HCT116 (cell line): ENCODE measurements at regions not wholly inside any gene's neighbourhood (a gene's known extent, or its start where the extent isn't known, plus 50 kb on each side); places are given as distances from the start of the nearest gene placed in this dataset.

Source experiments
- ATAC-seq: fragments of 200-7000 bp; cut with Tn5 transposase; 2 replicates; pipeline ENCODE4 v1.9.1; 2020; ENCODE audit warnings: mild to moderate bottlenecking, moderate library complexity
- BruUV-seq: library from RNA; stranded (reverse); fragments of 400-500 nt; replicated peaks from 2 replicates; lab custom pipeline; 2021; lab: Mats Ljungman, UMichigan
- CTCF ChIA-PET: fragments of 300-600 bp; sonication (Branson Sonifier 250); formaldehyde crosslinking; loops from one replicate; lab custom pipeline; 2021; ENCODE audit warnings: antibody characterized with exemption; lab: Charles Lee
- POLR2A ChIA-PET: fragments of 300-600, 350-600 bp; sonication (Branson Sonifier 250); formaldehyde crosslinking; loops from one replicate; lab custom pipeline; 2021; ENCODE audit warnings: antibody characterized with exemption; lab: Charles Lee
- RAD21 ChIA-PET, 2 experiments: fragments of 300-600 bp; sonication (Branson Sonifier 250); formaldehyde crosslinking; loops; one replicate each; lab custom pipeline; 2023; ENCODE audit warnings: low total read pairs in 2 of 2; ENCODE audit not compliant: uncharacterized antibody in 2 of 2, unreplicated experiment in 2 of 2, low non-redundant PET in 1 of 2; lab: Charles Lee
- DNase-seq: peaks from one replicate; pipeline ENCODE4 v3.0.0-alpha.2; 2010; ENCODE audit warnings: low read depth, low spot score
- H2AFZ ChIP-seq: fragments of 200-600 bp; shearing (Covaris generic), sonication (generic); 2 replicates; pipeline ENCODE4 v1.6.1; 2017; ENCODE audit warnings: low read depth, mixed run types, mixed read lengths, antibody characterized with exemption, low read length; ENCODE audit not compliant: poor library complexity, severe bottlenecking
- H3K27ac ChIP-seq: 2 replicates; pipeline ENCODE4 v1.5.1; 2012; ENCODE audit warnings: low read depth, low read length
- H3K27me3 ChIP-seq: fragments of 200-600 bp; sonication (generic); 2 replicates; pipeline ENCODE4 v1.6.1; 2016; ENCODE audit warnings: mixed run types, low read length, mixed read lengths; ENCODE audit not compliant: insufficient read depth
- H3K36me3 ChIP-seq, 2 experiments: fragments of 200-500 bp in 1 of 2; fragments of 200-600 bp in 1 of 2; sonication (Bioruptor generic) in 1 of 2; sonication (generic) in 1 of 2; 2 replicates each; pipeline versions ENCODE4 v1.5.1 to v1.6.1; 2014 to 2016; ENCODE audit warnings: low read length in 2 of 2, inconsistent platforms in 1 of 2, mixed read lengths in 1 of 2, mixed run types in 1 of 2; ENCODE audit not compliant: insufficient read depth in 2 of 2, control insufficient read depth in 1 of 2
- H3K4me1 ChIP-seq, 2 experiments: fragments of 200-600 bp in 1 of 2; sonication (generic) in 1 of 2; 2 replicates each; pipeline versions ENCODE4 v1.5.1 to v1.6.1; 2012 to 2017; ENCODE audit warnings: low read length in 2 of 2, inconsistent platforms in 1 of 2, mild to moderate bottlenecking in 1 of 2, mixed read lengths in 1 of 2, mixed run types in 1 of 2, moderate library complexity in 1 of 2; ENCODE audit not compliant: insufficient read depth in 2 of 2, control insufficient read depth in 1 of 2
- H3K4me2 ChIP-seq: fragments of 200-600 bp; sonication (generic); 2 replicates; pipeline ENCODE4 v1.6.1; 2017; ENCODE audit warnings: mixed run types, low read length, mixed read lengths
- H3K4me3 ChIP-seq, 2 experiments: fragments of 200-600 bp in 1 of 2; sonication (generic) in 1 of 2; replicated peaks in 1 of 2; 2 replicates each; pipeline ENCODE4 v1.5.1; 2011 to 2016; ENCODE audit warnings: low read length in 2 of 2, control low read depth in 1 of 2, low read depth in 1 of 2, mild to moderate bottlenecking in 1 of 2, mixed read lengths in 1 of 2, mixed run types in 1 of 2
- H3K79me2 ChIP-seq: fragments of 200-600 bp; sonication (generic); 2 replicates; pipeline ENCODE4 v1.6.1; 2017; ENCODE audit warnings: mild to moderate bottlenecking, mixed run types, low read length, moderate library complexity, mixed read lengths; ENCODE audit not compliant: insufficient read depth
- H3K9ac ChIP-seq: fragments of 200-600 bp; sonication (generic); 2 replicates; pipeline ENCODE4 v1.6.1; 2016; ENCODE audit warnings: low read length, mixed read lengths
- H3K9me2 ChIP-seq: fragments of 200-600 bp; sonication (generic), shearing (Covaris generic); 2 replicates; pipeline ENCODE4 v1.6.1; 2017; ENCODE audit warnings: mixed run types, mild to moderate bottlenecking, moderate library complexity; ENCODE audit not compliant: insufficient read depth
- H3K9me3 ChIP-seq, 2 experiments: fragments of 200-500 bp in 1 of 2; fragments of 200-600 bp in 1 of 2; sonication (Bioruptor generic) in 1 of 2; sonication (generic) in 1 of 2; 2 replicates each; pipeline ENCODE4 v1.6.1; 2014 to 2017; ENCODE audit warnings: low read length in 2 of 2, mixed read lengths in 2 of 2, inconsistent platforms in 1 of 2, low read depth in 1 of 2, mild to moderate bottlenecking in 1 of 2, mixed run types in 1 of 2, moderate library complexity in 1 of 2; ENCODE audit not compliant: control insufficient read depth in 1 of 2, insufficient read depth in 1 of 2
- H4K20me1 ChIP-seq: fragments of 200-600 bp; sonication (generic), shearing (Covaris generic); 2 replicates; pipeline ENCODE4 v1.6.1; 2017; ENCODE audit warnings: mixed run types, mild to moderate bottlenecking, moderate library complexity; ENCODE audit not compliant: insufficient read depth
- CBX3 ChIP-seq: IDR thresholded peaks from 2 replicates; pipeline ENCODE4 v1.6.1; 2012; ENCODE audit warnings: low read depth
- CEBPB ChIP-seq: IDR thresholded peaks from 2 replicates; pipeline ENCODE4 v1.6.1; 2012; ENCODE audit warnings: low read depth
- CTCF ChIP-seq, 3 experiments: fragments of 200-600 bp in 1 of 3; sonication (generic) in 1 of 3; IDR thresholded peaks in 2 of 3; conservative IDR thresholded peaks in 1 of 3; 2 replicates each; pipeline ENCODE4 v1.5.1; 2012 to 2017; ENCODE audit warnings: low read depth in 2 of 3, low read length in 2 of 3, antibody characterized with exemption in 1 of 3, borderline replicate concordance in 1 of 3, control low read depth in 1 of 3, mild to moderate bottlenecking in 1 of 3, mixed read lengths in 1 of 3, mixed run types in 1 of 3, moderate library complexity in 1 of 3; ENCODE audit not compliant: insufficient read depth in 1 of 3
- EGR1 ChIP-seq: IDR thresholded peaks from 2 replicates; pipeline ENCODE4 v1.6.1; 2012; ENCODE audit warnings: low read depth
- ELF1 ChIP-seq: IDR thresholded peaks from 2 replicates; pipeline ENCODE4 v1.6.1; 2012; ENCODE audit warnings: low read depth, borderline replicate concordance
- EZH2 ChIP-seq: fragments of 200-600 bp; sonication (generic); IDR thresholded peaks from 2 replicates; pipeline ENCODE4 v1.6.1; 2017; ENCODE audit warnings: antibody characterized with exemption, mixed run types
- JUND ChIP-seq: IDR thresholded peaks from 2 replicates; pipeline ENCODE4 v1.6.1; 2012
- MAX ChIP-seq: IDR thresholded peaks from 2 replicates; pipeline ENCODE4 v1.6.1; 2012
- POLR2A ChIP-seq: IDR thresholded peaks from 2 replicates; pipeline ENCODE4 v1.7.0; 2011; ENCODE audit warnings: borderline replicate concordance; ENCODE audit not compliant: insufficient read depth, insufficient read length; ENCODE audit errors: extremely low read depth
- POLR2AphosphoS5 ChIP-seq: IDR thresholded peaks from 2 replicates; pipeline ENCODE4 v1.6.1; 2011; ENCODE audit warnings: mild to moderate bottlenecking, low read depth, low read length, moderate library complexity
- RAD21 ChIP-seq: IDR thresholded peaks from 2 replicates; pipeline ENCODE4 v1.6.1; 2012; ENCODE audit warnings: low read depth, mild to moderate bottlenecking
- SP1 ChIP-seq: IDR thresholded peaks from 2 replicates; pipeline ENCODE4 v1.6.1; 2012; ENCODE audit warnings: low read depth
- TCF7L2 ChIP-seq: IDR thresholded peaks from 2 replicates; pipeline ENCODE4 v1.7.0; 2011; ENCODE audit warnings: borderline replicate concordance, inconsistent platforms; ENCODE audit not compliant: insufficient read depth, insufficient read length; ENCODE audit errors: extremely low read depth
- YY1 ChIP-seq: IDR thresholded peaks from 2 replicates; pipeline ENCODE4 v1.6.1; 2011; ENCODE audit warnings: low read length, low read depth, moderate library complexity, mild to moderate bottlenecking; ENCODE audit not compliant: insufficient replicate concordance; ENCODE audit errors: extremely low read depth
- ZBTB33 ChIP-seq: IDR thresholded peaks from 2 replicates; pipeline ENCODE4 v1.6.1; 2011; ENCODE audit warnings: mild to moderate bottlenecking, low read length, moderate library complexity; ENCODE audit not compliant: insufficient replicate concordance; ENCODE audit errors: extremely low read depth
- ZFX ChIP-seq: fragments of 450-650 bp; IDR thresholded peaks from 2 replicates; pipeline ENCODE4 v1.6.1; 2017
- intact Hi-C: fragments of 100-400 bp; cut with micrococcal nuclease; formaldehyde crosslinking; loops from 2 replicates; pipeline ENCODE4 v1.10.0; 2022
- TF ChIP-seq, protein P1 (sequence below): IDR thresholded peaks from 2 replicates; pipeline ENCODE4 v1.6.1; 2012
- TF ChIP-seq, protein P2 (sequence below): IDR thresholded peaks from 2 replicates; pipeline ENCODE4 v1.6.1; 2012; ENCODE audit warnings: low read depth

- H3K36me3 ChIP-seq: no peaks in the 10 kb centered on the region
- H3K9me3 ChIP-seq: no peaks in the 10 kb centered on the region
- H4K20me1 ChIP-seq: no peaks in the 10 kb centered on the region
- no peak overlapping the region for H3K4me3 ChIP-seq
- BruUV-seq: no TSS peak
- RAD21 ChIA-PET: no interaction called here
- no peak overlapping the region for H3K9ac ChIP-seq
- H3K4me2 ChIP-seq: no peak overlapping the region
- CTCF ChIA-PET: no interaction called here
- POLR2A ChIA-PET: no interaction called here
- DNase-seq (no peak), ATAC-seq (no peak)
- H3K4me1 ChIP-seq: no peaks in the 10 kb centered on the region
- H3K9me2 ChIP-seq: no peaks in the 10 kb centered on the region
- intact Hi-C loops: no loop called here
- no peak for TF ChIP-seq SP1
- TF ChIP-seq, protein P1, sequence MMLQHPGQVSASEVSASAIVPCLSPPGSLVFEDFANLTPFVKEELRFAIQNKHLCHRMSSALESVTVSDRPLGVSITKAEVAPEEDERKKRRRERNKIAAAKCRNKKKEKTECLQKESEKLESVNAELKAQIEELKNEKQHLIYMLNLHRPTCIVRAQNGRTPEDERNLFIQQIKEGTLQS: no peak
- TF ChIP-seq ELF1: no peak
- TF ChIP-seq RAD21: no peak
- TF ChIP-seq ZBTB33: no peak
- no peak for TF ChIP-seq CTCF (IDR thresholded peaks at IDR 0.05 in 2 of 3, conservative IDR thresholded peaks at IDR 0.05 in 1 of 3; ENCODE audit: borderline replicate concordance in 1 of 3, insufficient read depth in 1 of 3, low read depth in 2 of 3, low read length in 2 of 3)
- no peak for TF ChIP-seq YY1
- no peak for TF ChIP-seq POLR2AphosphoS5
- TF ChIP-seq EZH2: no peak
- TF ChIP-seq EGR1: no peak
- no peak for TF ChIP-seq POLR2A
- no peak for TF ChIP-seq CBX3
- no peak for TF ChIP-seq JUND
- TF ChIP-seq MAX: no peak
- TF ChIP-seq, protein P2, sequence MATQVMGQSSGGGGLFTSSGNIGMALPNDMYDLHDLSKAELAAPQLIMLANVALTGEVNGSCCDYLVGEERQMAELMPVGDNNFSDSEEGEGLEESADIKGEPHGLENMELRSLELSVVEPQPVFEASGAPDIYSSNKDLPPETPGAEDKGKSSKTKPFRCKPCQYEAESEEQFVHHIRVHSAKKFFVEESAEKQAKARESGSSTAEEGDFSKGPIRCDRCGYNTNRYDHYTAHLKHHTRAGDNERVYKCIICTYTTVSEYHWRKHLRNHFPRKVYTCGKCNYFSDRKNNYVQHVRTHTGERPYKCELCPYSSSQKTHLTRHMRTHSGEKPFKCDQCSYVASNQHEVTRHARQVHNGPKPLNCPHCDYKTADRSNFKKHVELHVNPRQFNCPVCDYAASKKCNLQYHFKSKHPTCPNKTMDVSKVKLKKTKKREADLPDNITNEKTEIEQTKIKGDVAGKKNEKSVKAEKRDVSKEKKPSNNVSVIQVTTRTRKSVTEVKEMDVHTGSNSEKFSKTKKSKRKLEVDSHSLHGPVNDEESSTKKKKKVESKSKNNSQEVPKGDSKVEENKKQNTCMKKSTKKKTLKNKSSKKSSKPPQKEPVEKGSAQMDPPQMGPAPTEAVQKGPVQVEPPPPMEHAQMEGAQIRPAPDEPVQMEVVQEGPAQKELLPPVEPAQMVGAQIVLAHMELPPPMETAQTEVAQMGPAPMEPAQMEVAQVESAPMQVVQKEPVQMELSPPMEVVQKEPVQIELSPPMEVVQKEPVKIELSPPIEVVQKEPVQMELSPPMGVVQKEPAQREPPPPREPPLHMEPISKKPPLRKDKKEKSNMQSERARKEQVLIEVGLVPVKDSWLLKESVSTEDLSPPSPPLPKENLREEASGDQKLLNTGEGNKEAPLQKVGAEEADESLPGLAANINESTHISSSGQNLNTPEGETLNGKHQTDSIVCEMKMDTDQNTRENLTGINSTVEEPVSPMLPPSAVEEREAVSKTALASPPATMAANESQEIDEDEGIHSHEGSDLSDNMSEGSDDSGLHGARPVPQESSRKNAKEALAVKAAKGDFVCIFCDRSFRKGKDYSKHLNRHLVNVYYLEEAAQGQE: no peak
- no peak for TF ChIP-seq CEBPB
- TF ChIP-seq ZFX: no peak
- TF ChIP-seq TCF7L2: no peak
- H3K27me3 ChIP-seq: peaks cover 36% of the 10 kb centered on the region
- H3K79me2 ChIP-seq: no peaks in the 10 kb centered on the region
- no peak overlapping the region for H2AFZ ChIP-seq
- no peak overlapping the region for H3K27ac ChIP-seq
Measured at GRCh38 chr17:77687921-77688320, 270.6 kb upstream of the TNRC6C start.
